ENCODE measurements at regions not wholly inside any gene's neighbourhood (a gene's known extent, or its start where the extent isn't known, plus 50 kb on each side); places are given as distances from the start of the nearest gene placed in this dataset.

- H3K4me3 ChIP-seq (ENCODE audit: control insufficient read depth, low read depth, low read length), result no peak overlapping the region
- no peak for DNase-seq (ENCODE audit: low read depth)
- TF ChIP-seq CTCF (IDR thresholded peaks at IDR 0.05; ENCODE audit: control insufficient read depth, insufficient read depth, low read depth, low read length, missing control alignments), result no peak
Observed at GRCh38 chr11:10634407-10634806, 59.1 kb downstream of the IRAG1 start.

DNA sequence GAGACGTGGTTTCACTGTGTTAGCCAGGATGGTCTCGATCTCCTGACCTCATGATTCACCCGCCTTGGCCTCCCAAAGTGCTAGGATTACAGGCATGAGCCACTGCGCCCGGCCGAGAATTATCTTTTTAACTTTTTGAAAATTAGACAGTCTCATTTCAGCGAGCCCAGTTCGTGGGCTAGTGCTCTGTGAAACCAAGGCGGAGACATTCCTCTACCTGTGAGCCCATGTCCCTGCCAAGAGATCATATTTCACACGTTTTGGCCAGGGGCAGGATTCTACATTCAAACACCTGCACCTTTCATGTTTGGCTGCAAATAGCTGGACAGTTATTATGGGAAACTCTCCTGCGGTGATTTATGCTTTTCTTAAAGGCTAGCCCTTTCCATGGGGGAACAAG is 60.3 kb downstream of the IRAG1 start:
- TF ChIP-seq CTCF (IDR thresholded peaks at IDR 0.05; ENCODE audit: control insufficient read depth, insufficient read depth, low read depth, low read length, missing control alignments), result no peak
- H3K4me3 ChIP-seq (ENCODE audit: control insufficient read depth, low read depth, low read length), result no peak overlapping the region
- no peak for DNase-seq (ENCODE audit: low read depth)

- TF ChIP-seq CTCF (IDR thresholded peaks at IDR 0.05; ENCODE audit: control insufficient read depth, insufficient read depth, low read depth, low read length, missing control alignments), result no peak
- H3K4me3 ChIP-seq (ENCODE audit: control insufficient read depth, low read depth, low read length), result no peak overlapping the region
- no peak for DNase-seq (ENCODE audit: low read depth)
Observed at GRCh38 chr11:10632483-10632882, 61.1 kb downstream of the IRAG1 start.

DNA sequence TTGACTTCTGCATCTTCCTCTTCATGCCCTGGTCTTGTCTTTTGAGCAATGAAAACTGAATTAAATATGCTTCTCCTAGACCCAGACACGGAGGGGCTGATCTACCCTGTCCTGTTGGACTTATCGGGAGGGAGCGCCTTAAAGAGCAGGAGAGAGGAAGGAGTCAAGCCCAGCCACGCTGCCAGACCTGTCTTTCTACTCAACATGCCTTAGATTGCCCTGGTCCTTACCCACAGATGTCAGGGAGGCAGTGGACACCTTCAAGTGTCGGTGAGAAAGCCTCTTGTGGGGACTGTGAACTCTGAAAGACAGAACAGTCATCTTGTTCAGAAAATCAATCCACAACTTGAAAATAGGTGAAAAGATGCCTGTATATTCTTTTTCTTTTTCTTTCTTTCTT is 61.8 kb downstream of the IRAG1 start:
- no peak for TF ChIP-seq CTCF (IDR thresholded peaks at IDR 0.05; ENCODE audit: control insufficient read depth, insufficient read depth, low read depth, low read length, missing control alignments)
- no peak for DNase-seq (ENCODE audit: low read depth)
- H3K4me3 ChIP-seq (ENCODE audit: control insufficient read depth, low read depth, low read length), result no peak overlapping the region

GRCh38 chr11:10629411-10630002 is 61.0 kb upstream of the LYVE1 start:
- TF ChIP-seq CTCF (IDR thresholded peaks at IDR 0.05; ENCODE audit: control insufficient read depth, insufficient read depth, low read depth, low read length, missing control alignments), result no peak
- no peak for DNase-seq (ENCODE audit: low read depth)
- no peak overlapping the region for H3K4me3 ChIP-seq (ENCODE audit: control insufficient read depth, low read depth, low read length)

DNA sequence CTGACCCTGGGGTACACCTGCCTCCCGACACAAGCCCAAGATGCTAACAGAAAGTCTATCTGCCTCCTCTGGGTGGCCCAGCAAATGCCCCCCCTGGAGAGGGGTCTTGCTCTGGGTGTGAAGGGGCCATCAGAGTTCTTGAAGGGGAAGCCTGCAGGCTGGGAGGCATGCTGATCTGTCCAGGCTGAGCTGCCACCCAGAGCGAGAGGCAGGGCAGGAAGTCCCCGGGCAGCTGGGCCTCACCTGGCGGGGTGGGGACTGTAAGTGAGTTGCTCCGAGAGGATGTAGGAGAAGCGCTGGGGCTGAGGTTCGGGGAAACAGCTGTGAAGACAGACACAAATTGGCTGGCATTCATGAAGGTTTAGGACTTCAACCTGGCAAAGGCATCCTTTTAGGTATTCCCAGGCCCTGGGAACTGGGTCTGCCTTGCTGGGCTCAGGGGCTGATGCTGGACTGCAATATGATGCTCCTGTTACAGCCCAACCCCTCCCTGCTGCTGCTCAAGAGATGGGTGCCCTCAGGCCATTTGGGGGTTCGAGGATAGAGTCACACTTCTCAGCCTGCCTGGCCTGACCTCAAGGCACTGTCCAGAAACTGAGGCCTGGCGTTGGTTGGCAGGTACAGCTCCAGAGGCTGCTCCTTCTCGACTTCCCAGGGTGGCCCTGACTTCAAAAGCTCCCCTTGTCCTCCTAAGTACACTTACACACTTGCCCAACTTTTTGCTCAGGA is 60.2 kb upstream of the LYVE1 start:
- TF ChIP-seq CTCF (IDR thresholded peaks at IDR 0.05; ENCODE audit: control insufficient read depth, insufficient read depth, low read depth, low read length, missing control alignments), result no peak
- no peak overlapping the region for H3K4me3 ChIP-seq (ENCODE audit: control insufficient read depth, low read depth, low read length)

More for the DNA sequence above, 60.2 kb upstream of the LYVE1 start:
- DNase-seq (ENCODE audit: low read depth), result no peak
